PC-3 (cell line): ENCODE measurements at regions not wholly inside any gene's neighbourhood (a gene's known extent, or its start where the extent isn't known, plus 50 kb on each side); places are given as distances from the start of the nearest gene placed in this dataset.

ENCODE experiments used
- ATAC-seq: fragments of 200-7000 bp; cut with Tn5 transposase; 2 replicates; pipeline ENCODE4 v1.9.1; 2020; ENCODE audit warnings: mild to moderate bottlenecking, moderate library complexity
- BruUV-seq: library from RNA; stranded (reverse); fragments of 400-500 nt; replicated peaks from 2 replicates; lab custom pipeline; 2021; lab: Mats Ljungman, UMichigan
- CTCF ChIA-PET: fragments of 300-600 bp; sonication (Branson Sonifier 250); formaldehyde crosslinking; loops from one replicate; lab custom pipeline; 2022; ENCODE audit warnings: antibody characterized with exemption; lab: Charles Lee
- POLR2A ChIA-PET: fragments of 300-600 bp; sonication (Branson Sonifier 250); formaldehyde crosslinking; loops from one replicate; lab custom pipeline; 2022; ENCODE audit warnings: antibody characterized with exemption; ENCODE audit not compliant: unreplicated experiment; lab: Charles Lee
- DNase-seq: peaks from one replicate; pipeline ENCODE4 v3.0.0-alpha.2; 2015
- H2AFZ ChIP-seq: fragments of 300-600 bp; sonication (generic); 2 replicates; pipeline ENCODE4 v1.6.0; 2016; ENCODE audit warnings: antibody characterized with exemption, low read length
- H3F3A ChIP-seq: fragments of 300-600 bp; sonication (generic); one replicate; pipeline ENCODE4 v1.6.0; 2017; ENCODE audit warnings: antibody characterized with exemption, low read length, control low read depth, mild to moderate bottlenecking; ENCODE audit not compliant: unreplicated experiment
- H3K27ac ChIP-seq: fragments of 300-600 bp; sonication (generic); 2 replicates; pipeline ENCODE4 v1.5.1; 2016; ENCODE audit warnings: mild to moderate bottlenecking, low read length
- H3K27me3 ChIP-seq: fragments of 300-600 bp; sonication (generic); 2 replicates; pipeline ENCODE4 v1.6.1; 2016; ENCODE audit warnings: low read length, mixed read lengths
- H3K36me3 ChIP-seq: fragments of 300-600 bp; sonication (generic); 2 replicates; pipeline ENCODE4 v1.6.1; 2016; ENCODE audit warnings: low read depth, mixed run types, low read length, mixed read lengths
- H3K4me1 ChIP-seq: fragments of 300-600 bp; sonication (generic); 2 replicates; pipeline ENCODE4 v1.5.1; 2016; ENCODE audit warnings: low read length; ENCODE audit not compliant: insufficient read depth
- H3K4me2 ChIP-seq: fragments of 300-600 bp; sonication (generic); 2 replicates; pipeline ENCODE4 v1.6.0; 2016; ENCODE audit warnings: low read length
- H3K4me3 ChIP-seq: fragments of 300-600 bp; sonication (generic); 2 replicates; pipeline ENCODE4 v1.5.1; 2016; ENCODE audit warnings: mild to moderate bottlenecking, low read length, mixed read lengths
- H3K79me2 ChIP-seq: fragments of 300-600 bp; sonication (generic); 2 replicates; pipeline ENCODE4 v1.6.1; 2017; ENCODE audit warnings: low read length, mixed read lengths
- H3K9ac ChIP-seq: fragments of 300-600 bp; sonication (generic); 2 replicates; pipeline ENCODE4 v1.6.0; 2016; ENCODE audit warnings: mild to moderate bottlenecking, low read length
- H3K9me2 ChIP-seq: fragments of 300-600 bp; sonication (generic); replicated peaks from 2 replicates; pipeline ENCODE4 v1.6.1; 2016; ENCODE audit warnings: mixed run types, low read length, mixed read lengths
- H3K9me3 ChIP-seq: fragments of 300-600 bp; sonication (generic); 2 replicates; pipeline ENCODE4 v1.6.1; 2016; ENCODE audit warnings: low read length, mixed read lengths
- H4K20me1 ChIP-seq: fragments of 300-600 bp; sonication (generic); 2 replicates; pipeline ENCODE4 v1.6.1; 2016; ENCODE audit warnings: low read length, mixed read lengths
- CTCF ChIP-seq: fragments of 300-600 bp; sonication (generic); conservative IDR thresholded peaks from 2 replicates; pipeline ENCODE4 v1.5.1; 2017; ENCODE audit warnings: antibody characterized with exemption, low read depth, mild to moderate bottlenecking, low read length
- EZH2 ChIP-seq: fragments of 300-600 bp; sonication (generic); IDR thresholded peaks from one replicate; pipeline ENCODE4 v1.6.1; 2017; ENCODE audit warnings: antibody characterized with exemption, mild to moderate bottlenecking, low read length; ENCODE audit not compliant: unreplicated experiment
- EZH2phosphoT487 ChIP-seq: fragments of 300-600 bp; sonication (generic); IDR thresholded peaks from 2 replicates; pipeline ENCODE4 v1.6.1; 2018; ENCODE audit warnings: mild to moderate bottlenecking, antibody characterized with exemption, low read length, borderline replicate concordance
- intact Hi-C: fragments of 100-400 bp; cut with micrococcal nuclease; formaldehyde crosslinking; loops from 2 replicates; pipeline ENCODE4 v1.9.0; 2023

DNA sequence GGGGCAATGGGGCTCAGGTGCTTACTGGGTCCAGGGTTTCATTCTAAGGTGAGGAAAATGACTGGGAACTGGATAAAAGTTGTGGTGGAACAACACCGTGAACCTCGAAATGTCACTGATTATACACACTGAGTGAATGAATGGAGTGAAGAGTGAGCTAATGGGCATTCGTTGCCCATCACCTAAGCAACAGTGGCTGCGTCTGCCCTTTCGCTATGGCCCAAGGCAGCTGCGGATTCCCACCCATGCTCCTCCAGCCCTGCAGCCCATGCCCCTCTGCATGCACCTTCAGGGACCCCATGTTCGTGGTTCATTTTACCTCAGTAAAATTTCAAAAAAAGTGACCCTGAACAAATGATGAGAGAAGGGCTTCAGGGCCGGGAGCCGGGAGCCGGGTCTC, 196.3 kb downstream of the CTTN start:
- Histone ChIP-seq H3K36me3 (no peaks in the 10 kb centered on the region), H3K9ac (no peak overlapping the region), H3K27ac (no peak overlapping the region), H3K4me2 (no peak overlapping the region), H3K4me1 (no peaks in the 10 kb centered on the region), H3K9me3 (no peaks in the 10 kb centered on the region), H3K4me3 (no peak overlapping the region), H2AFZ (no peak overlapping the region), H3K79me2 (no peaks in the 10 kb centered on the region), H3K9me2 (no peaks in the 10 kb centered on the region), H3K27me3 (no peaks in the 10 kb centered on the region), H4K20me1 (no peaks in the 10 kb centered on the region), H3F3A (no peaks in the 10 kb centered on the region)
- ChIA-PET POLR2A (no interaction called here), CTCF (no interaction called here)
- TF ChIP-seq EZH2phosphoT487 (no peak), CTCF (no peak), EZH2 (no peak)
- DNase-seq (no peak), ATAC-seq (no peak)
- intact Hi-C loops, result no loop called here
- BruUV-seq, result no TSS peak

DNA sequence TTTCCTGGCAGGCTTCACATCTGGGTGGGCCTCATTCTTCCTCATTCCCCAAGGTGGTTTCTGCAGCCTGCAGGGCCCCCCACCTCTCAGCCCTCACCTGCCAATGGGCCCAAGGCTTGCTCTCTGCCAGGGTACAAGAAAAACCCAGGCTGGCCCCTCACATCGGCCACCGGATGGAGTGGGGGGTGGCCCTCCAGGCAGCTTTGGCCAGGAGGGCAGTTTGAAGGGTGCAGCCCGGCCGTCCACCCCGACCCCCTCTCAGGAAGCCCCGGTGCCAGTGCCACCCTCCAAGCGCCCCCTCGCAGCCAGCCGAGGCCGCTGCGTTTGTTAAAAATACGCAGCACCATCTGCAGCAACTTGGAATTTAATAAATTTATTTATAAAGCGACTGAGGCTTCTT, 196.7 kb downstream of the CTTN start:
- H4K20me1 ChIP-seq, result no peaks in the 10 kb centered on the region
- no peak for TF ChIP-seq EZH2phosphoT487
- TF ChIP-seq CTCF, result no peak
- TF ChIP-seq EZH2, result no peak
- ChIA-PET POLR2A (no interaction called here), CTCF (no interaction called here)
- H3K9me3 ChIP-seq, result no peaks in the 10 kb centered on the region
- no peak overlapping the region for H3K27ac ChIP-seq
- DNase-seq (no peak), ATAC-seq (no peak)
- no TSS peak for BruUV-seq
- H3K36me3 ChIP-seq, result no peaks in the 10 kb centered on the region
- H3K27me3 ChIP-seq, result no peaks in the 10 kb centered on the region
- H3K9me2 ChIP-seq, result no peaks in the 10 kb centered on the region
- H3F3A ChIP-seq, result no peaks in the 10 kb centered on the region
- H3K4me2 ChIP-seq, result no peak overlapping the region
- no peaks in the 10 kb centered on the region for H3K79me2 ChIP-seq
- intact Hi-C loops, result no loop called here
- H3K4me3 ChIP-seq, result no peak overlapping the region
- no peaks in the 10 kb centered on the region for H3K4me1 ChIP-seq
- H2AFZ ChIP-seq, result no peak overlapping the region
- H3K9ac ChIP-seq, result no peak overlapping the region

GRCh38 chr11:70595452-70595851, 197.1 kb downstream of the CTTN start:
- no peak for TF ChIP-seq CTCF
- TF ChIP-seq EZH2, result no peak
- no peak for TF ChIP-seq EZH2phosphoT487
- H3K79me2 ChIP-seq, result no peaks in the 10 kb centered on the region
- H2AFZ ChIP-seq, result no peak overlapping the region
- DNase-seq, result no peak
- H3K4me1 ChIP-seq, result no peaks in the 10 kb centered on the region
- intact Hi-C loops, result no loop called here
- ATAC-seq, result no peak
- ChIA-PET POLR2A (no interaction called here), CTCF (no interaction called here)
- no peak overlapping the region for H3K4me2 ChIP-seq
- no peak overlapping the region for H3K27ac ChIP-seq
- no peaks in the 10 kb centered on the region for H3F3A ChIP-seq
- no TSS peak for BruUV-seq
- no peaks in the 10 kb centered on the region for H3K9me3 ChIP-seq
- no peaks in the 10 kb centered on the region for H3K36me3 ChIP-seq
- no peaks in the 10 kb centered on the region for H4K20me1 ChIP-seq
- no peak overlapping the region for H3K4me3 ChIP-seq
- H3K9me2 ChIP-seq, result no peaks in the 10 kb centered on the region
- H3K9ac ChIP-seq, result no peak overlapping the region
- no peaks in the 10 kb centered on the region for H3K27me3 ChIP-seq
